ENCODE measurements at regions not wholly inside any gene's neighbourhood (a gene's known extent, or its start where the extent isn't known, plus 50 kb on each side); places are given as distances from the start of the nearest gene placed in this dataset.

DNA sequence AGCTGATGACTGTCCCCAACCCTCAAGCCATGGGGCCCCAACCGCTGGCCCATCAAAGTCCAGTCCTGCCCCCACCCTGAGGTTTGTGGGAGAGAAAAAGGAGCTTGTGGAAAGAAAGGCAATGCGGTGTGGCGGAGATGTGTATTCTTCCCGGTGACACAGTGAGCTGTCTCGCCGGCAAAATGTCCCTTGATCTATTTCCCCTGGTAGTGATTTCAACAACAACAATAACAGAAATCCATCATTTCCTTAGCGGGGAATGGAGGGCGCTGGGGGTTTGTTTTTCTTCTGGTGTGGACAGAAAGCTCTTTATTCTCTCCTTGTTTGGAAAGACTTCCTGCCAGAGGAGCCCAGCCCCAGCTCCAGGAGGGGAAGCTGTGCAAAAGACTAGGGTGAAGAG is 93.7 kb upstream of the LHX5 start:
- no peak overlapping the region for H3K4me3 ChIP-seq (ENCODE audit: low read length)
- DNase-seq (ENCODE audit: low read depth): no peak
- TF ChIP-seq CTCF (conservative IDR thresholded peaks at IDR 0.05; ENCODE audit: low read depth, low read length): no peak

DNA sequence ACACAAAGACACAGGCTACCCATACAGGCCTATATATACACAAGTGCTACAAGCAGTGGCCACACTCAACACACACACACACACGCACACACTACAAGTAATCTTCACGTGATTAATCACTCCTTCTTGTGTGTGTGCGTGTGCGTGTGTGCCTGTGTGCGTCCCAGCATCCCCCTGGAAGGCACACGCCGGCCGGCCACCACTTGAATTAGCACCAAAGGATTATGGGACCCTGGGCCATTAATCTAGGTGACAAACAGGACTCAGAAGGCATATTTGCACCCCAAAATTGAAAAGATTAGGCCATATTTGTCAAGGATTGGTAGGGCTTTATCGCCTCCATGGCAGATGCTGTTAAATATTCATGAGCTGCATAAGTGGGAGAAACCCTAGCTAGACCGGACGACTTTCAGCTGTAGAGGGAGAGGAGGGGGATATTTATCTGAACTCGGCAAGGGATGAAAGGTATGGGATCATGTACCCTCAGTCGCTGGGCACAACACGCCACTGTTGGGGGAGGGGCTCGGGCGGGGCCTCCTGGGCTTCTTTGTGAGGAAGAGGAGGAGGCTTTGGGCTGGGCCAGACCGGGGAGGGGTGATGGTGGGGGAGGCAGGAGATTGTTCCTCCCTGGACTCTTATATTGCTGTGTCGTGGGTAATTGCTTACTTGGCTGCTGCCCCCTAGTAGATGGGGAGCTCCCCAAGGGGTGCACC is 89.6 kb upstream of the LHX5 start:
- H3K4me3 ChIP-seq (ENCODE audit: low read length): no peak overlapping the region
- no peak for DNase-seq (ENCODE audit: low read depth)
- TF ChIP-seq CTCF (conservative IDR thresholded peaks at IDR 0.05; ENCODE audit: low read depth, low read length): no peak

DNA sequence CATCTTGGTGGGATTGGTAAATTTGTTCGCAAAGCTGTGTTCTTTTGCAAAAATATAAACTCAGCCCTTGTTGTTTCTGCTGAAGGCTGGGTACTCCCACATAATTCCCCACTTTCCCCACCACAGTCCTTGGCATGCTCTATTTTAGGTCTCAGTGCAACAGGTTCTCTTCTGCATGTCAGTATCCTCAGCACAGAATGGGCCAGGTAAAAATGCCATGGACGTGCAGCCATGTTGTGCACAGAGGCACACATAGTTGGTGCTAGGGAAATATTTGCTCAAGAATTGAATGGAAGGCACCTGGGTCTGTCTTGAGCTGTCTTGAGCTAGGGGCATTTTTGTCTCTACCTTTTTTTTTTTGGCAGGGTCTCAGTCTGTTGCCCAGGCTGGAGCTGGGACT is 87.8 kb upstream of the LHX5 start:
- DNase-seq (ENCODE audit: low read depth): no peak
- no peak overlapping the region for H3K4me3 ChIP-seq (ENCODE audit: low read length)
- TF ChIP-seq CTCF (conservative IDR thresholded peaks at IDR 0.05; ENCODE audit: low read depth, low read length): no peak

GRCh38 chr12:113555226-113555625 is 83.6 kb upstream of the LHX5 start:
- no peak overlapping the region for H3K4me3 ChIP-seq (ENCODE audit: low read length)
- no peak for TF ChIP-seq CTCF (conservative IDR thresholded peaks at IDR 0.05; ENCODE audit: low read depth, low read length)
- DNase-seq (ENCODE audit: low read depth): no peak

- no peak overlapping the region for H3K4me3 ChIP-seq (ENCODE audit: low read length)
- DNase-seq (ENCODE audit: low read depth): no peak
- TF ChIP-seq CTCF (conservative IDR thresholded peaks at IDR 0.05; ENCODE audit: low read depth, low read length): no peak
Observed at GRCh38 chr12:113552760-113553159, 81.1 kb upstream of the LHX5 start.

GRCh38 chr12:113551563-113551962 is 79.9 kb upstream of the LHX5 start:
- TF ChIP-seq CTCF (conservative IDR thresholded peaks at IDR 0.05; ENCODE audit: low read depth, low read length): no peak
- DNase-seq (ENCODE audit: low read depth): no peak
- no peak overlapping the region for H3K4me3 ChIP-seq (ENCODE audit: low read length)

- H3K4me3 ChIP-seq (ENCODE audit: low read length): no peak overlapping the region
- no peak for TF ChIP-seq CTCF (conservative IDR thresholded peaks at IDR 0.05; ENCODE audit: low read depth, low read length)
- no peak for DNase-seq (ENCODE audit: low read depth)
Observed at GRCh38 chr12:113548467-113548866, 76.8 kb upstream of the LHX5 start.
